ENCODE measurements at regions not wholly inside any gene's neighbourhood (a gene's known extent, or its start where the extent isn't known, plus 50 kb on each side); places are given as distances from the start of the nearest gene placed in this dataset.
"Not testable (repeated sequence)": the region's sequence is repeated elsewhere in the genome, so short reads cannot be mapped to it uniquely, and the experiment has no call there.

- no peak for DNase-seq
Observed at GRCh38 chr12:97801471-97802059, 339.0 kb downstream of the RMST start.

- DNase-seq: no peak
Observed at GRCh38 chr12:97805146-97805545, 342.5 kb downstream of the RMST start.

DNA sequence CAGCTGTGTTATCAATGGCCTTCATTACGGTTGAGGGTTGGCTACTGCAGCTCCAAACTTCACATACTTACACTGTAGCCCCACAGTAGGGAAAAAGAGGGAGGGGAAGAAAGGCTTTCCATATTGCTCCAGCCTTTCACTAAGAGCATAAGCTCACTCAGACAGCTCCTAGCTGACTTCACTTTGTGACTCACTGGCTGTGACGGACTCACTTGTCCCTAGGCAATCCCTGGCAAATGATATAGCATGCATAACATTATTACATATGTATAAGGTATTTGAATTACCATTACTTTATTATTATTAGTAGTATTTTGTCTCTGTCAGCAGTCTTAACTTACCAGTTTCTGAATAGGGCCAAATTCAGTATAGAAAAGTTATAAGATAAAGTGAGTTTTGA, 350.7 kb downstream of the RMST start:
- no peak for DNase-seq

GRCh38 chr12:97821806-97822205, 359.2 kb downstream of the RMST start:
- no peak for DNase-seq

- DNase-seq: no peak
Observed at GRCh38 chr12:97835541-97835940, 372.9 kb downstream of the RMST start.

- no peak for DNase-seq
Observed at GRCh38 chr12:97837401-97837800, 374.8 kb downstream of the RMST start.

- DNase-seq: no peak
Observed at GRCh38 chr12:97848051-97848450, 385.4 kb downstream of the RMST start.

DNA sequence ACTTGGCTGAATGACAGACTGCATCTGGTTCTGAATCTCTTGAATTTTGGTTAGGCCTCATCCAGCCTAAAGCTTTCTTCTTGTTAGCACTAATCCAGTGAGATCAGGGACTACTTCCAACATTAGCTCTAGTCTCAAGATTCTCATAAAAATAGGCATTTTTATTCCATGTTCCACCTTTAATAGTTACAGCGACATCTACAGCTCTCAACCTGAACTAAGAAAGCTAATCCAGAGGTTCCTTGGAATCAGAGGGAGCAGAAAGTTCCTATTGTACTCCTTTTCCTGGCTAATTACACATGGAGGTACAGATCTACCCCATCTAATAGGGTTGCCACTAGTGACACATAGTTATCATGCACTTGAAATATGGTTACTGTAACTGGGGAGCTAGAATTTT, 391.9 kb downstream of the RMST start:
- no peak for DNase-seq

DNA sequence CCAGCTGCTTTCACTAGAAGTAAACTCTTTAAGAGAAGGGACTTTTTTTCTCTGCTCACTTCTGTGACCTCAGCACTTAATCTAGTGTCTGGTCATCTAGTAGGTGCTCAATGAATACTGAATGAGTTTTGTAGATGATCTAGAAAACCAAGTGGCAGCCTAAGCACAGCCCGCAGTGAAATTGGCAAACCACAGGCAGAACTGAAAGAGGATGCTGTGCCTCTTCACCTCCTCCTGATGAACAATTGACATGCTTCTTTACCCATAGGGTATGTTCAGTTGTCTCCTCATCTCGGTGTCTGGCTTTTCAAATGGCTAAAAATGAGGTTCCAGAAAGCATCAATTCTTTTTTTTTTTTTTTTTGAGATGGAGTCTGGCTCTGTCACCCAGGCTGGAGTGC, 399.5 kb downstream of the RMST start:
- DNase-seq: no peak

DNA sequence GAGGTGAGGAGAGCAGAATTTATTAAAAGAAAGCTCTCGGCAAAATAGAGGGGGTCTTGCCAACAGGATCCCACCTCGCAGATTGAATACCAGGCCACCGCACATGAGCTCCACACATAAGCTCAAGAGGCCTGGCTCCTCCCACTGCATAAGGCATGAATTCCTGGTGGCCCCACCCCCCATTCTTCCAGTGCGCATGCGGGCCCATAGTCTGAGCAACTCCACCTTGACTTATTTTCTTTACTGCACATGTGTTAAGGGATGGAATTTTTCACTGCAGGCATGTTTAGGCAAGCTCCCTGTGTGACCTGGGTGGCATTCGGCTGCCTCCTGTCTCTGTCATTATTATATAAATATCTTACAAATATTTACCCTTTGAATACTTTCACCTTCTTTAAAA, 412.5 kb downstream of the RMST start:
- DNase-seq: no peak

DNA sequence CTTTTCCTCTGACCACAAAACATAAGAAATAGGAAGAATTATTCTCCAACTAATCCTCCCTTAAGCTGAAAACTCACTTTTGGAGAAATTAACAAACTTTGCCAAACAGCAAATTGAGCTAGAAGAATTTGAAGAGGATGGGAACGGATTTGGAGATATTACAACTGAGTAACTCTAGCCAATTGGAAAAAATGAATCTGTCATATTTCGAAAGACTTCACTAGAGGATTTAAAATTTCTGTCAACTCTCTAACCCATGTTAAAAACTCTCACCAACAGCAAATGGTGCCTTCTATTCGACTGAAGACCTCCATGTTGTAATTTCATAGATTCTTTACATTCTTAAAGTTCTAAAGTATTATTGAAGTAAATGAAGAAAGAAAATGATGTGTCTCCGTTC, 414.2 kb downstream of the RMST start:
- DNase-seq: no peak

DNA sequence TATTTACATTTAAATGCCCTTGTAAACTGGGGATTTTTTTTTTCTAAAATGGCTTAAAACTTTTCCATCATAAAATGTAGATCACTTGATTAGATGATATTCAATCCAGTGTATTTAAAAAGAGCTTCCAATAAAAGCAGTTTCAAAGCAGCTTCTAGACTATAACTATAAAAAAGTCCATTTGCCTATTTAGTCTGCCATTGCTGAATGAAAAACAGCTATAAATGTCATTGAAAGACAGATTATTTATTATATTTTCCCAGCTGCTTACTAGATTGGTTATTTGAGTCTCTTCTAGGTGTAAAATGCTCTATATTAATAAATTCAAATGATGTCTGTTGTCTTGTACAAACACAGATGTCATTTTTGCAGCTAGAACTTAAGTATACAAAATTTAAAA, 414.8 kb downstream of the RMST start:
- no peak for DNase-seq

- DNase-seq: no peak
Observed at GRCh38 chr12:97886511-97887176, 424.0 kb downstream of the RMST start.

- DNase-seq: not testable (repeated sequence)
Observed at GRCh38 chr12:97897881-97898280, 435.3 kb downstream of the RMST start.

GRCh38 chr12:97899529-97899928, 436.9 kb downstream of the RMST start:
- no peak for DNase-seq

DNA sequence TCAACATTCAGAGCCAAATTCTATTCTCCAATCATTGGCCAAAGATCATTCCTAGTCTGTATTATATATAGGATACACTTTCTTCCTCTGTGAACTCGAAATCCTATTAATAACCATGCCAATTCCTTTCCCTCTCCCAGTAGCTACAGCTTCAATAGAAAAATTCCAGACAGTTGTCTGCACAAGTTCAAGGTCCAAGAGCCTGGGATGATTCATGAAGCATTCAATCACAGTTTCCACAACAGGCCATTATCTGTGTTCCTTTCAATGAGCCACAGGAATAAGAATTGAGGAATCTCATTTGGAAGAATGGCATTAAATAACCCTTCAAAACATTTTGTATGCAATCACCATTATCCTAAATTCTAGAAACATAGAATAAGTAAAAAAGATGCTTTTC, 437.4 kb downstream of the RMST start:
- no peak for DNase-seq

DNA sequence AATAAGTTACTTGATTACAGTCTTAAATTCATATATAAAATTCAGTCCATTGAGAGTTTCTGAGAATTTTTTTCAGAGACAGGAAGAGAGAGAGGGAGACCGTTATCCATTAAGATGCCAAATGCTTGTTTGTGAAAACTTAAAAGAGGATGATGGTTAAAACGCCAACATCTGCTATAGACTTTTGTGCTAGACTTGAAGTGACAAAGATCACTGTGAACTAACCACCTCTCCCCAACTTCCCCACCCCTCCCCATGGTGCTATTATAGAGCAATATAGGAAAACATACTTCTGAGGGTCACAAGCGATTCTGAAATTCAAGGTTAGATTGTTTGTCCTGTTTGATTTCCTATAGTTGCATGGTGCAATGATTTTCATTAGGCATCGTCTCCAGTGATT, 440.8 kb downstream of the RMST start:
- DNase-seq: no peak

GRCh38 chr12:97907504-97907903, 444.9 kb downstream of the RMST start:
- no peak for DNase-seq

DNA sequence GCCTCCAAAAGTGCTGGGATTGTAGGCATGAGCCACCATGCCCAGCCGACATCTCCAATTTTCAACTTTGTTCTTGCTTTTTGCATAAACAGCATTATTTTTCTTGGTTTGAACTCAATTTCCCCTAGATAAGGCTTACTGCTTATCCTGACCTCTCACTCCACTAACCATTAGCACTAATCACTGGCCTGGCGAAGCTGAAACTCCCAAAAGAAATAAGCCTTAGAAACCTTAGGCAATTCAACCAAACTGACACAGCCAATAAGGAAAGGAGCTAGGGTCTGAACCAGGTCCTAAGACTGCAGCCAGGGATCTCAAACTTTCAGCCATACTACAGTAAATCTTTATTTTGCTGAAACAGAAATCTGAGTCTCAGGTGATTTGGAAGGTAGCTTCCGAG, 448.0 kb downstream of the RMST start:
- DNase-seq: no peak

GRCh38 chr12:97912943-97913342, 450.3 kb downstream of the RMST start:
- DNase-seq: peak in 1 of 4 experiments; percentile 1

- DNase-seq: peak in 2 of 4 experiments; percentile 3 to 5
Observed at GRCh38 chr12:97921979-97922722, 459.5 kb downstream of the RMST start.

DNA sequence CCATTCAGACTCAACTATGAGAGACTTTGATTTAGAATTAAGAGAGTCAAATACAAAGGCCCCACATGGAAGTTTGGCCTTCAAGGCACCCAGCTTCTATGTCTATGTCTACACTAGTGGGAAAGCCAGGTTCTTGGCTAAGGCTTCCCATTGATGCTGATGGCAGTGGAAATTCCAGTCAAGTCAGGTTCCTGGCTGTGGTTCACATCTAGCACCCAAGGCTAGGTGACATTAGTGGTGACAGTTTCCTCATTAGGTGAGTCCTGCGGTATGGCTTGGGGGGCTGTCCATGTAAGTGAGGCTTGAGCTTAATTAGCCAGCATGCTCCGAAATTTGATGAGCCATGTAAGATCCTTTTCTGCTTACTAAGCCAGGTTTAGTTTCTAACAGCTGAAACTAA, 460.9 kb downstream of the RMST start:
- no peak for DNase-seq

DNA sequence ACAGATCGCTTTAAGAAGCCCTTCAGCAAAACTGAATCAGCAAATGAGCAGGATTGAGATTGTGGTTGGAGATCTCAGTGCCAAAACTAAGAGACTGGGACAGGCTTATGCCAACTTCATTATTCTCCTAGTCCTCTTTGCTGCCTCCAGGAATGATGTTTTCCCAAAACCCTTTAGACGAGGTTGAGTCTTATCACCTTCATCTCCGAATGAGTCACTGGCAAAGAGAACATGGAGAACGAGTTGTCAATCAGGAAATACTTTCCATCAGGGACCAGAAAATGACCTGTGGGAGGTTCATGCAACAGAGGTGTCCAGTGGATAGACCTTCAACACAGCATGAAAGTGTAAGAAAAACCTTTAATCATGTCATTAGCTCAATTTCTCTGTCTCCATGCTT, 461.5 kb downstream of the RMST start:
- DNase-seq: no peak

GRCh38 chr12:97927977-97928376, 465.4 kb downstream of the RMST start:
- no peak for DNase-seq

Data from suppressor macrophage (primary cell).